GM21360 (cell line): ENCODE measurements at regions not wholly inside any gene's neighbourhood (a gene's known extent, or its start where the extent isn't known, plus 50 kb on each side); places are given as distances from the start of the nearest gene placed in this dataset.

ENCODE experiments used
- ATAC-seq: cut with Tn5 transposase; IDR thresholded peaks from one replicate; pipeline ENCODE4 v1.9.1; 2021; ENCODE audit warnings: mild to moderate bottlenecking, moderate library complexity; ENCODE audit not compliant: unreplicated experiment

DNA sequence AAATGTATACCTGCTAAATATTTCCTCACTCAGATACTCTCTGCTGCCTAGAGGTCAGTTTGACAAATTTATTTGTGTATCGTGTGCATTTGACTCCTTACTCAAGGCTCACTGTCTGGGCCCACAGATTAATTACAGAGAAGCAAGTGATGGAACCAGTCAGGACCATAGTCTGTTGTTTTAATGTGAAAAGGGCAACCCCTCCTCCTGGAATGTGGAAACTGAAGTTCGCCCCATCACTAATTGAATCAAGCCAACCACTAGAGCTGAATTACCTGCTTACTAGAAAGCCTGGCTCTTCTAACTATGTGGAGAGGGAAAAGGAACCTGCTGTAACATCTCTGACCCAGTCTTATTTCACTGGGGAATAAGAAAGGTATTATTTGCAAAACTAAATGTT, 199.9 kb upstream of the KRR1 start:
- no peak for ATAC-seq

DNA sequence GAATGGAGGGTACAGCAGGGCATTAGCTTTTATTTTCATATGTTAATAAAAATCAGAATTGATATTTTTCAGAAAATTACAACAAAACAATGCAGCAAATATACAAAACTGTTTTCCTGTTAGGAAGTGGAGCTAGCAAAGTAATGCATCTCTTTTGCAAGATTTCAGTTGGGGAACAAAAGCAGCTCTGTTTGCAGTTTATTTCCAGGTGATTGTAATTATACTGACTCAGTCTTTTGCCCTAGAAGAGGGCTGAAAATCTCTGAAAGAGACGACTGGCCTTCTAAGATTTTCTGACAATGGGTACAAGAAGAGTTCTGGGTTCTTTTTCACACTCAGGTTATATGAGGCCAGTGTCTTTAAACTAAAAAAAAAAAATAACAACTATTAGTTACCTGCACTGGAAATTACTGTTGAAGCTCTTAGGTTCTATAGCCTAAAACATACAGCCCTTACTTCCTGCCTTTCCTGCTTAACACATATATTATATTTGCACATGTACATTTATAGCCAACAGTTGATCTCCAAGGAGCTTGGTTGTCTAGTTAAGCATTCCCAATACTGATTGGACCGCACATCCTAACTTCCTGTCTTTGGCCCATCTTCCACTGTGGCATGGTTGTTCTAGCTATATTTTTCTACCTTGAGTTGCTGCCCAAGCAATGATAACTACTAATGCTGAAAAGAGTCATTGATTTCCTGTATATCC, 199.1 kb upstream of the KRR1 start:
- no peak for ATAC-seq

DNA sequence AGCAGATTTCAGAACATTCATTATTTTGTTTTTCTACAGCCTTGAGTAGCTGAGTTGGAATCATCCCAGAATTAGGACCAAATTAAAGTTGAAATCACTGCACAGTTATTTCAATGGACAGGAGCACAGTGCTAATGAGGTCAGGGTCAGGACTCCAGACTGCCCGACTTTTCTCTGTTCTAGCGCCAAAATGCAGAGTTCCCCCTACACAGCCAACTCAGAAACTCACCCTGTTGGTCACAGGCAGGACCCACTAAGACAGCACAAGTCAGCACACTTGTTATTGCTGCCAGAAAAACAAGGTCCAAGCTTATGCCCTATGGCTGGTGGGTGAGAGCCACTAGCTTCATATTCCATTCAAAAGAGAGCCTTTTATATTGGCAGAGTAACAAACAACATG, 198.1 kb upstream of the KRR1 start:
- no peak for ATAC-seq

DNA sequence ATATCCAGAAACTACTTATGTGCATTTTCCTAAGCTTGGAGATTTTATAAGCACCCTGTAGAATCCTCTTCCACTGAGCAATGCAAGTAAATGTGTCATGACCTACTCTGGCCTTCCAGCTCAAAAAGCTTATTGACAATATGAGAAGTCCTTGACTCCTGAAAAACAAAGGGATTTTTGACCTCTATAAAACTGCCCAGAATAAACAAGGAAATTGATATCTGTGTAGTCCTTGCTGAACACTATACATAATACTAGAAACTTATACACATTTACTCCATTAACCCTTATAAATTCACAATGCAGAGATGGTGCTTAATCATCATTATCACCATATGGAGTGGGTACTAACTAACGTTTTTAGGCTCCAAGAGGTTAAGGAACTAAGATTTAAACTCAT, 197.4 kb upstream of the KRR1 start:
- no peak for ATAC-seq

- ATAC-seq = no peak
Observed at GRCh38 chr12:75707983-75708382, 196.6 kb upstream of the KRR1 start.

DNA sequence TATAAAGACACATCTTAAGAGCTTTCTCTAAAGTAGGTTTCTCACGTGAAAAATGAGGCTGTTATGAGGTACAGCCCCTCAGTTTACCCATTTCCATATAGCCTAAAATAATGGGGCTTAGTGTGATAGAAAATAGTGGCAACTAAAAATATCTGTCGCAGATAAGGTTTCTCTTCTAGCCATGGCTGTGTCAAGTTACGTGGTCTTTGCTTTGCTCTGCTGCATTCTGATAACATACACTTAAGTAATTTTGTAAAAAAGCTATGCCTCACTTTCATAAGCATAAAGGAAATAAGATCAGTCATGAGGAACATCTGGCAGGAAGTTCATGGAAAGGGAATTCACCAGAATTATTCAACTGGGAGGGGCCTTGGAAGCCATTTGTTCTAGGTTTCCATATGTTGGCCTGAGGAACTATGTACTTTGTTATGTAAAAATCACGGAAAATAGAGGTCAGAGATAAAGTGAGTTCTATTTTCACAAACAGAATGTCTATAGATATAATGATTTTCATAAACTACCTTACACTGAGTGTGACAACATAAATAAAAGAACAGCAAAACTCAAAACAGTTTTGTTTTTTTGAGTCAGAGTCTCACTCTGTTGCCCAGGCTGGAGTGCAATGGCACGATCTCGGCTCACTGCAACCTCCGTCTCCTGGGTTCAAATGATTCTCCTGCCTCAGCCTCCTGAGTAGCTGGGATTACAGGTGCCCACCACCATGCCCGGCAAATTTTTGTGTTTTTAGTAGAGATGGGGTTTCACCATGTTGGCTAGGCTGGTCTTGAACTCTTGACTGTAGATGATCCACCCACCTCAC, 195.6 kb upstream of the KRR1 start:
- no peak for ATAC-seq

DNA sequence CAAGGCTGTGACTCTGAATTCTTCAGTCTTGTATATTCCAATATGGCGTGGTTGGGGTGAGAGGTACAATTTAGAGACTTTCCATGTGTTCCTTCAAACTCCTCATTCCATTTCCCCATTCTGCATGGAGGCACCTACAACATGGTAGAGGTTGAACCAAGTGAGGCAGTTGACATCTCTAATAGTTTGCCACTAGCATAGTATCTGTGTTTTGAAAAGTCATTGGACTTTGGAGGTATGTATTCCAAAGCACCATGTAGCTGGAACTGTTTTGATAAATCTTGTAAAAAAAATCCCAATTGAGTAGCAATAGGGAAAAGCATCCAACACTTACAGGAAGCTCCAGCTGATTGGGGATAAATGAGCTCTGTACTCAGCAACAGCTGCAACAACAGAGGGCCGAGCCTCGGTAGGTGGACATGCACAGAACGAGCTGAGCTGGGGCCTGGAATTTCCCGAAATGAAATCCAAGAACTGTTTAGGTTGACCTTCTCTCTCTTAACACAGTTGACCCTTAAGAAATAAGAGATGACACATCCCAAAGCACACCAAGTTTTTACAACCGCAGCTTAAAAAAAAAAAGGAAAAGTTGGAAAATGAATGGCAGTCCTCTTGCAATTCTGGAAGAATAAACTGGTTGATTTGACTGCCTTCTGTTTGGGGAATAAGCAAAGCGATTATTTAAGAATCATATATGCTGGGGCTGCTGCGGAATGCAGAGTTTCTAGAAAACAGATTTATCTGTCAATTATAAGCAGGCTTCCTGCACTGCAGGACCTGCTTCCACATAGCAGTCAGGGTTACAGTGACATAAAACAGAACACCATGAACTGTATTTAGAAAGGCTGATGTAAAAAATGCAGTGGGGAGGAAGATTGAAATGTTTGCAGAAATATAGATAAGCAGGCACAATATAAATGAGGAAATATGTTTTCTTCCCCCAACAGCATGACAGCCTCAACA, 194.6 kb upstream of the KRR1 start:
- ATAC-seq = no peak

DNA sequence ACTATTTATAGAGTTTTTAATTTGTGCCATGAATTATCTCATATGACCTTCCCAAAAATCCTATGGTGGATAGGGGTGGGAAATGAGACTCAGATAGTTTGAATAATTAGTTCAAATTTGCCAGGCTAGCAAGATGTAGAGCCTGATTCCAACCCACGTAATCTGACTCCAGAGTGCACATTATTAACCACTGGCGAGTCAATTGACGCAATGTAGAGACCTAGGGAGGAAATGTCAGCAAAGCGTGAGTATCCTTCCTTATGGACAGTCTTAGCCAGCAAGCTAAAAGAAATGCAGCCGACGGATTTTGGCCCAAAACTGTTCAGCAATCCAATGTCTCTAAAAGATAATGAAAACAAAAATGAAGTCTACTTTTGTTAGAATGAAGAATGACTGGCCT, 193.3 kb upstream of the KRR1 start:
- ATAC-seq = no peak

DNA sequence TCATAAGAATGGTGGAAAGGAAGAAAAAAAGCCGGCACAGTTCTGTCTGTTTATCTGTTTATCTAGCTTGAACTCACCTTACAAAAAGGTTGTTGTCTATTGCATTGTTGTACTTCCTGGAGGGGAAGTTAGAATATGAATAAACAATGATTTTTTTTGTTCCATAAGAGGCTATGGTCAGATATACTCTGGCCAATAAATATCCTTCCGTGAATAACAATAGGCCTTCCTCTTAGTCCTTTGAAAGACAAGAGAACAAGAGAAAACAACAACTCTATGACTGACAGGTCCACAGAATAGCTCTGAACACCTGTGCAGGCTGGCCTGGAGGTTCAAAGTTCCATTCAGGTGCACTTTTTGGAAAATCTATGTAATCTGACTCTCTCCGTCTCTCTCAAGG, 192.8 kb upstream of the KRR1 start:
- ATAC-seq = no peak

- ATAC-seq = no peak
Observed at GRCh38 chr12:75703131-75703530, 191.7 kb upstream of the KRR1 start.

DNA sequence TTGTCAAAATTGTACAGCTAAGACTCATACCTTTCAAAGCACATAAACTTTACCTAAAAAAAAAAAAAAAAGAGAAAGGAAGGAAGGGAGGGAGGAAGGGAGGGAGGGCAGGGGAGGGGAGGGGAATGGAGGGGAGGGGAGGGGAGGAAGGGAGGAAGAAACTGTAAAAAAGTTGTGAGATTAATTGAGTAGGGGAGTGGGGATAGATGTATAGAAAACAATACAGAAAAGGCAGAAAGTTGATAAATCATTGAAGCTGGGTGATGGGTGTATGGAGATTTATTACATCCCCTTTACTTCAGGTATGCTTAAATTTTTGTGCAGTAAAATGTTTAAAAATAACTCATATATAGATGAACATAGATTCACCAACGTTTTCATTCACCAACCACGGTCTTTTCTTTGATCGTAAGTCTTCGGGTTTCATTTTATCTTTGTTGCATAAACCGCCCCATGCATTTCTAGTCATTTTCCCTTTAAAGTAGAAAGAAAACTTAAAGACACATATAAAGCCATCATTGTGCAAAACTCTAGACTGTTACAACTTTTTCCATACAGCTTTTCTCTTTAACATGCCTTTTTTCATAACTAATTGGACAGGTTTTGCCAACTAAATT, 191.2 kb upstream of the KRR1 start:
- no peak for ATAC-seq

GRCh38 chr12:75701859-75702258, 190.4 kb upstream of the KRR1 start:
- no peak for ATAC-seq

GRCh38 chr12:75699728-75700496, 188.5 kb upstream of the KRR1 start:
- no peak for ATAC-seq

GRCh38 chr12:75699251-75699650, 187.8 kb upstream of the KRR1 start:
- ATAC-seq = no peak

DNA sequence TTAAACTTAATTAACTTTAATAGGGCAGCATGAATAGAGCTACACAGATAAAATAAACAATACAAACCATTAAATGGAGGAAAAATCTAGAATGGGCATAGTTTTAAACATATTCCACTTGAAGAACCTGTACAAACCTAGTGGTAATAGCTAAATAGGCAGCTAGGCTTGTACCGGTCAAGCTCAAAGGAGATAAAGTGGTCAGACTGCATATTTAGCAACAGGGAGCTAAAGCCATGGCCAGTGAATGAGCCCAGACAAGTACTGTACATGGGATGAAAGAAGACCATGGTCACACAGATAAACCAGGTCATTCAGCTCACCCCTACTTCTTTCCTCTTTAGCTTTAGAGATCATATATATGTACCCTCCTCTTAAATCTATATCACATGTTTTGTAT, 186.6 kb upstream of the KRR1 start:
- ATAC-seq = no peak

- no peak for ATAC-seq
Observed at GRCh38 chr12:75695926-75696325, 184.5 kb upstream of the KRR1 start.

GRCh38 chr12:75694534-75695268, 183.3 kb upstream of the KRR1 start:
- ATAC-seq = no peak

DNA sequence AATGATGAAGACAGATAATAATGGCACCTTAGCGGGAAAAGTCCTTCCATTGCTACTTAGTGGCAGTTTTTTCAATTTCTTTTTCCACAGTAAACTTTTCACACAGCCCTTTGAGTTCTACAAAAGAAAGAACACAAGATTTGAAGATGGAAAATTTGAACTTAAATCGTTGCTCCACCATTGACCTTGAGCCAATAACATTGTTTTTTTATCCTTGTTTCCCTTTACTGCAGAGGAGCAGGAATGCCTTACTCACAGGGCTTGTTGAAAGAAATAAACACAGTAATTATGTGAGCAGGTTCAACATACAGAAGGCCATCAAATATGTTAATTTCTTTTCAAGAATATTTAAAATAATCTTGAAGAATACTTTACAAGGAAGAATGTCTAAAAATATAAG, 181.5 kb upstream of the KRR1 start:
- no peak for ATAC-seq

DNA sequence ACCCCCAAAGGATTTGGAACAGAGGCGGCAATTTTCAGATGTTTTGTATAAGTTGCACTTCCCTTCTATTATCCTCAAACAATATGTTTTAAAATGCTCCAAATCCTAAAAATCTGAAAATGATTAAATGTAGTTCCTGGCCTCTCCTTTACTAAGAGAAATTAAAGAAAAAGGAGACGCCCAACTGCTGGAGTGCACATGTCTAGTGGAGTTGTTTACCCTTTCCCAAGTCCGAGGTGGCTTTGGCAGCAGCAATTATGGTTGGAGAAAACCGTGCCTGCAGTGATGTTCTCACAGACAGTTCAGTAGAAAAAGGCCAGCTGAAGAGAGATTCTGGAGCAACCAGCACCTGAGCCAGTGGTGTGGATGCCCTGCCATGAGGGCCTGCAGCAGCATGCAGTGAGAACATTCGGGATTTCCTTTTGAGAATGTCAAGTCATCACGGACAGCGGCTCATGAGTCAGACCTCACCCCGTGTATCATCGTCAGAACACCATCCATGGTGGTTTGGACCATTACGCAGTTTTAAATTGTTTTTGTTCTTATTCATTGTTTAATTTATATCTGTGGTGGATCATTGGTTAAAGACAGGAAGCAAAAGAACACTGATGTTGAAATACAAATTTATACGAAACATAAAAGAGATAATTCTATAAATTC, 179.0 kb upstream of the KRR1 start:
- no peak for ATAC-seq
